SK-N-SH treated with all-trans-retinoic acid at 6 μM for 48 hours (cell line): ENCODE measurements at regions not wholly inside any gene's neighbourhood (a gene's known extent, or its start where the extent isn't known, plus 50 kb on each side); places are given as distances from the start of the nearest gene placed in this dataset.

Experiments
- ATAC-seq: fragments of 200-7000 bp; cut with Tn5 transposase; 3 replicates; pipeline ENCODE4 v1.9.1; 2020; ENCODE audit warnings: mild to moderate bottlenecking, moderate library complexity
- ARNTL ChIP-seq: fragments of 450-650 bp; formaldehyde crosslinking; IDR thresholded peaks from 2 replicates; pipeline ENCODE4 v1.5.0; 2020; ENCODE audit warnings: low read depth, mild to moderate bottlenecking, moderate library complexity, borderline replicate concordance
- BACH2 ChIP-seq: fragments of 250-450 bp; sonication (Bioruptor Pico); IDR thresholded peaks from 2 replicates; pipeline ENCODE4 v1.9.0; 2021; ENCODE audit warnings: mild to moderate bottlenecking, borderline replicate concordance
- CREB5 ChIP-seq: fragments of 250-450 bp; sonication (Bioruptor Pico); IDR thresholded peaks from 2 replicates; pipeline ENCODE4 v1.5.1; 2020; ENCODE audit warnings: low read depth, mild to moderate bottlenecking, moderate library complexity
- ESRRG ChIP-seq: fragments of 250-450 bp; sonication (Bioruptor Pico); IDR thresholded peaks from 2 replicates; pipeline ENCODE4 v1.6.1; 2021; ENCODE audit warnings: mild to moderate bottlenecking
- GLIS3 ChIP-seq: fragments of 250-450 bp; sonication (Bioruptor Pico); IDR thresholded peaks from 2 replicates; pipeline ENCODE4 v1.5.0; 2020; ENCODE audit warnings: mild to moderate bottlenecking, moderate library complexity
- ISL1 ChIP-seq: fragments of 250-450 bp; sonication (Bioruptor Pico); IDR thresholded peaks from 2 replicates; pipeline ENCODE4 v2.1.2; 2022; ENCODE audit warnings: mild to moderate bottlenecking, moderate library complexity
- PATZ1 ChIP-seq: fragments of 250-450 bp; sonication (Bioruptor Pico); IDR thresholded peaks from 2 replicates; pipeline ENCODE4 v1.8.0; 2020; ENCODE audit warnings: mild to moderate bottlenecking, moderate library complexity, borderline replicate concordance
- POU6F1 ChIP-seq: fragments of 250-450 bp; sonication (Bioruptor Pico); IDR thresholded peaks from 2 replicates; pipeline ENCODE4 v1.8.0; 2021; ENCODE audit warnings: low read depth, mild to moderate bottlenecking, moderate library complexity, borderline replicate concordance
- PPARA ChIP-seq: fragments of 250-450 bp; sonication (Bioruptor Pico); IDR thresholded peaks from 2 replicates; pipeline ENCODE4 v1.5.0; 2020; ENCODE audit warnings: mild to moderate bottlenecking, borderline replicate concordance
- RARB ChIP-seq: fragments of 250-450 bp; sonication (Bioruptor Pico); IDR thresholded peaks from 2 replicates; pipeline ENCODE4 v1.8.0; 2021; ENCODE audit warnings: mild to moderate bottlenecking, moderate library complexity
- SNAI2 ChIP-seq: fragments of 250-450 bp; sonication (Bioruptor Pico); IDR thresholded peaks from 2 replicates; pipeline ENCODE4 v1.5.0; 2020; ENCODE audit warnings: mild to moderate bottlenecking, moderate library complexity
- TCF4 ChIP-seq: fragments of 250-450 bp; sonication (Bioruptor Pico); IDR thresholded peaks from 2 replicates; pipeline ENCODE4 v1.8.0; 2021; ENCODE audit warnings: mild to moderate bottlenecking, moderate library complexity, borderline replicate concordance
- TOX ChIP-seq: fragments of 250-450 bp; sonication (Bioruptor Pico); IDR thresholded peaks from 2 replicates; pipeline ENCODE4 v1.8.0; 2021; ENCODE audit warnings: mild to moderate bottlenecking, moderate library complexity, borderline replicate concordance
- ZC3H10 ChIP-seq: fragments of 250-450 bp; sonication (Bioruptor Pico); IDR thresholded peaks from 2 replicates; pipeline ENCODE4 v1.5.1; 2021; ENCODE audit warnings: mild to moderate bottlenecking, moderate library complexity
- ZFP3 ChIP-seq: fragments of 250-450 bp; sonication (Bioruptor Pico); IDR thresholded peaks from 2 replicates; pipeline ENCODE4 v1.5.0; 2020; ENCODE audit warnings: mild to moderate bottlenecking, moderate library complexity
- ZFP30 ChIP-seq: fragments of 450-650 bp; formaldehyde crosslinking; IDR thresholded peaks from 2 replicates; pipeline ENCODE4 v1.5.0; 2022; ENCODE audit warnings: mild to moderate bottlenecking, moderate library complexity
- ZNF565 ChIP-seq: fragments of 450-650 bp; formaldehyde crosslinking; conservative IDR thresholded peaks from 2 replicates; pipeline ENCODE4 v1.5.0; 2020; ENCODE audit warnings: low read depth, mild to moderate bottlenecking, moderate library complexity
- ZNF70 ChIP-seq: fragments of 450-650 bp; formaldehyde crosslinking; IDR thresholded peaks from 2 replicates; pipeline ENCODE4 v1.5.0; 2020; ENCODE audit warnings: mild to moderate bottlenecking, moderate library complexity
- ZNF8 ChIP-seq: fragments of 450-650 bp; formaldehyde crosslinking; IDR thresholded peaks from 2 replicates; pipeline ENCODE4 v1.5.0; 2020; ENCODE audit warnings: mild to moderate bottlenecking, moderate library complexity
- TF ChIP-seq, protein P1 (sequence below): fragments of 250-450 bp; sonication (Bioruptor Pico); IDR thresholded peaks from 2 replicates; pipeline ENCODE4 v1.5.1; 2021; ENCODE audit warnings: mild to moderate bottlenecking, moderate library complexity
- TF ChIP-seq, protein P2 (sequence below): fragments of 250-450 bp; sonication (Bioruptor Pico); IDR thresholded peaks from 2 replicates; pipeline ENCODE4 v1.5.0; 2020; ENCODE audit warnings: mild to moderate bottlenecking, moderate library complexity

- no peak for ATAC-seq
- no peak for TF ChIP-seq BACH2
- no peak for TF ChIP-seq ZFP30 (CRISPR knock-in tag)
- TF ChIP-seq ESRRG: no peak
- TF ChIP-seq PATZ1: no peak
- no peak for TF ChIP-seq SNAI2 (CRISPR knock-in tag)
- no peak for TF ChIP-seq CREB5
- no peak for TF ChIP-seq PPARA (CRISPR knock-in tag)
- no peak for TF ChIP-seq ZNF565 (CRISPR knock-in tag)
- TF ChIP-seq ZNF8 (CRISPR knock-in tag): no peak
- TF ChIP-seq, protein P1, sequence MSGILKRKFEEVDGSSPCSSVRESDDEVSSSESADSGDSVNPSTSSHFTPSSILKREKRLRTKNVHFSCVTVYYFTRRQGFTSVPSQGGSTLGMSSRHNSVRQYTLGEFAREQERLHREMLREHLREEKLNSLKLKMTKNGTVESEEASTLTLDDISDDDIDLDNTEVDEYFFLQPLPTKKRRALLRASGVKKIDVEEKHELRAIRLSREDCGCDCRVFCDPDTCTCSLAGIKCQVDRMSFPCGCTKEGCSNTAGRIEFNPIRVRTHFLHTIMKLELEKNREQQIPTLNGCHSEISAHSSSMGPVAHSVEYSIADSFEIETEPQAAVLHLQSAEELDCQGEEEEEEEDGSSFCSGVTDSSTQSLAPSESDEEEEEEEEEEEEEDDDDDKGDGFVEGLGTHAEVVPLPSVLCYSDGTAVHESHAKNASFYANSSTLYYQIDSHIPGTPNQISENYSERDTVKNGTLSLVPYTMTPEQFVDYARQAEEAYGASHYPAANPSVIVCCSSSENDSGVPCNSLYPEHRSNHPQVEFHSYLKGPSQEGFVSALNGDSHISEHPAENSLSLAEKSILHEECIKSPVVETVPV (CRISPR knock-in tag): no peak
- TF ChIP-seq GLIS3 (CRISPR knock-in tag): no peak
- TF ChIP-seq ARNTL (CRISPR knock-in tag): no peak
- TF ChIP-seq, protein P2, sequence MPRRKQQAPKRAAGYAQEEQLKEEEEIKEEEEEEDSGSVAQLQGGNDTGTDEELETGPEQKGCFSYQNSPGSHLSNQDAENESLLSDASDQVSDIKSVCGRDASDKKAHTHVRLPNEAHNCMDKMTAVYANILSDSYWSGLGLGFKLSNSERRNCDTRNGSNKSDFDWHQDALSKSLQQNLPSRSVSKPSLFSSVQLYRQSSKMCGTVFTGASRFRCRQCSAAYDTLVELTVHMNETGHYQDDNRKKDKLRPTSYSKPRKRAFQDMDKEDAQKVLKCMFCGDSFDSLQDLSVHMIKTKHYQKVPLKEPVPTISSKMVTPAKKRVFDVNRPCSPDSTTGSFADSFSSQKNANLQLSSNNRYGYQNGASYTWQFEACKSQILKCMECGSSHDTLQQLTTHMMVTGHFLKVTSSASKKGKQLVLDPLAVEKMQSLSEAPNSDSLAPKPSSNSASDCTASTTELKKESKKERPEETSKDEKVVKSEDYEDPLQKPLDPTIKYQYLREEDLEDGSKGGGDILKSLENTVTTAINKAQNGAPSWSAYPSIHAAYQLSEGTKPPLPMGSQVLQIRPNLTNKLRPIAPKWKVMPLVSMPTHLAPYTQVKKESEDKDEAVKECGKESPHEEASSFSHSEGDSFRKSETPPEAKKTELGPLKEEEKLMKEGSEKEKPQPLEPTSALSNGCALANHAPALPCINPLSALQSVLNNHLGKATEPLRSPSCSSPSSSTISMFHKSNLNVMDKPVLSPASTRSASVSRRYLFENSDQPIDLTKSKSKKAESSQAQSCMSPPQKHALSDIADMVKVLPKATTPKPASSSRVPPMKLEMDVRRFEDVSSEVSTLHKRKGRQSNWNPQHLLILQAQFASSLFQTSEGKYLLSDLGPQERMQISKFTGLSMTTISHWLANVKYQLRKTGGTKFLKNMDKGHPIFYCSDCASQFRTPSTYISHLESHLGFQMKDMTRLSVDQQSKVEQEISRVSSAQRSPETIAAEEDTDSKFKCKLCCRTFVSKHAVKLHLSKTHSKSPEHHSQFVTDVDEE: no peak
- TF ChIP-seq ZFP3 (CRISPR knock-in tag): no peak
- TF ChIP-seq POU6F1 (CRISPR knock-in tag): no peak
- no peak for TF ChIP-seq TOX (CRISPR knock-in tag)
- no peak for TF ChIP-seq RARB (CRISPR knock-in tag)
- TF ChIP-seq ISL1 (CRISPR knock-in tag): no peak
- no peak for TF ChIP-seq TCF4 (CRISPR knock-in tag)
These were observed 131.0 kb upstream of the DTNBP1 start for GRCh38 chr6:15793826-15794225.

DNA sequence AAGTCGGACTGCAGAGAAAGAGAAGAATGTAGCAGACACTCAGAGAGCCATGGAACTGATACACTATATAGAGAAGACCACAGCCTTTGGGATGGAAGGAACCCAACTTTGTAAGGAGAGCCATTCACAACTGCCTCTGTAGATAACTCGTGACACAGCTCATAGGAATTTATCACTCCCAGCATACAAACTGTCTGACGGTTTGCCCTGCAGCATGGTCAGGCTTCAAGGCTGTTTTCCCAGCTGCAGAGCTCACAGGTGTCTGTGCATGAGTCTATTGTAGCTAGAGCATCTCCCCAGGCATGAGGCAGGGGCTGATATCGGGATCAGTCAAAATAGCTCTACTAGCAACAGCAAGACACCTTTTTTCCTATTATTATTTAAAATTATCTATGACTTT, 130.5 kb upstream of the DTNBP1 start:
- no peak for ATAC-seq
- no peak for TF ChIP-seq ESRRG
- TF ChIP-seq CREB5: no peak
- TF ChIP-seq RARB (CRISPR knock-in tag): no peak
- TF ChIP-seq TCF4 (CRISPR knock-in tag): no peak
- TF ChIP-seq TOX (CRISPR knock-in tag): no peak
- no peak for TF ChIP-seq ARNTL (CRISPR knock-in tag)
- TF ChIP-seq ISL1 (CRISPR knock-in tag): no peak

DNA sequence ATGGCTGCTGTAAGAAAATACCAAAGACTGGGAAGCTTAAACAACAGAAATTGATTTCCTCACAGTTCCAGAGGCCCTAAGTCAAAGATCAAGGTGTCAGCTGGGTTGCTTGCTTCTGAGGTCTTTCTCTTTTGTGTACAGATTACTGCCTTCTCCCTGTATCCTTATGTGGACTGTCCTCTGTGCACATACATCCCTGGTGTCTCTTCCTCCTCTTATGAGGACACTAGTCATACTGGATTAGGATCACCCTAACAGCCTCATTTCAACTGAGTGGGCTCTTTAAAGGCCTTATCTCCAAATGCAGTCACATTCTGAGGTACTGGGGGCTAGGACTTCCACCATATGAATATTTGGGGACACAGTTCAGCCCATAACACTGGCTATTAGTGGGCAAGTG, 130.0 kb upstream of the DTNBP1 start:
- no peak for ATAC-seq
- TF ChIP-seq ISL1 (CRISPR knock-in tag) (no peak), TCF4 (CRISPR knock-in tag) (no peak), POU6F1 (CRISPR knock-in tag) (no peak), ZNF565 (CRISPR knock-in tag) (no peak), ZNF70 (CRISPR knock-in tag) (no peak), ESRRG (no peak), ZC3H10 (CRISPR knock-in tag) (no peak), CREB5 (no peak), PATZ1 (no peak), ZFP30 (CRISPR knock-in tag) (no peak)
